ENCODE measurements at regions not wholly inside any gene's neighbourhood (a gene's known extent, or its start where the extent isn't known, plus 50 kb on each side); places are given as distances from the start of the nearest gene placed in this dataset.

GRCh38 chr2:19846567-19846966 is 55.2 kb downstream of the TTC32 start:
- no peak for TF ChIP-seq ZFX (IDR thresholded peaks at IDR 0.05)
- no peak for TF ChIP-seq CTCF (conservative IDR thresholded peaks at IDR 0.05)
- no peak overlapping the region for H3K27ac ChIP-seq

GRCh38 chr2:19846030-19846429 is 55.8 kb downstream of the TTC32 start:
- H3K27ac ChIP-seq: no peak overlapping the region
- TF ChIP-seq CTCF (conservative IDR thresholded peaks at IDR 0.05) (no peak), ZFX (IDR thresholded peaks at IDR 0.05) (no peak)

GRCh38 chr2:19845323-19845920 is 56.4 kb downstream of the TTC32 start:
- H3K27ac ChIP-seq: no peak overlapping the region
- TF ChIP-seq ZFX (IDR thresholded peaks at IDR 0.05) (no peak), CTCF (conservative IDR thresholded peaks at IDR 0.05) (no peak)

GRCh38 chr2:19844750-19845149 is 57.0 kb downstream of the TTC32 start:
- no peak for TF ChIP-seq CTCF (conservative IDR thresholded peaks at IDR 0.05)
- no peak for TF ChIP-seq ZFX (IDR thresholded peaks at IDR 0.05)
- no peak overlapping the region for H3K27ac ChIP-seq

GRCh38 chr2:19843992-19844515 is 57.7 kb downstream of the TTC32 start:
- no peak overlapping the region for H3K27ac ChIP-seq

GRCh38 chr2:19841918-19842693 is 59.7 kb downstream of the TTC32 start:
- TF ChIP-seq ZFX (IDR thresholded peaks at IDR 0.05) (no peak), CTCF (conservative IDR thresholded peaks at IDR 0.05) (no peak)

More at GRCh38 chr2:19843992-19844515, 57.7 kb downstream of the TTC32 start:
- TF ChIP-seq ZFX (IDR thresholded peaks at IDR 0.05): no peak
- no peak for TF ChIP-seq CTCF (conservative IDR thresholded peaks at IDR 0.05)

GRCh38 chr2:19839438-19839837 is 62.3 kb downstream of the TTC32 start:
- TF ChIP-seq CTCF (conservative IDR thresholded peaks at IDR 0.05) (no peak), ZFX (IDR thresholded peaks at IDR 0.05) (no peak)
- H3K27ac ChIP-seq: no peak overlapping the region

More at GRCh38 chr2:19841918-19842693, 59.7 kb downstream of the TTC32 start:
- H3K27ac ChIP-seq: no peak overlapping the region

All from C4-2B (cell line).